Globus pallidus (tissue), 1 donor: ENCODE measurements at regions not wholly inside any gene's neighbourhood (a gene's known extent, or its start where the extent isn't known, plus 50 kb on each side); places are given as distances from the start of the nearest gene placed in this dataset.
A peak's percentile ranks its signal among the peaks of the same experiment; 100 is the strongest.

Experiments
- DNase-seq: peaks from one replicate; pipeline ENCODE4 v3.0.0-alpha.2; 2015; ENCODE audit warnings: low spot score

DNA sequence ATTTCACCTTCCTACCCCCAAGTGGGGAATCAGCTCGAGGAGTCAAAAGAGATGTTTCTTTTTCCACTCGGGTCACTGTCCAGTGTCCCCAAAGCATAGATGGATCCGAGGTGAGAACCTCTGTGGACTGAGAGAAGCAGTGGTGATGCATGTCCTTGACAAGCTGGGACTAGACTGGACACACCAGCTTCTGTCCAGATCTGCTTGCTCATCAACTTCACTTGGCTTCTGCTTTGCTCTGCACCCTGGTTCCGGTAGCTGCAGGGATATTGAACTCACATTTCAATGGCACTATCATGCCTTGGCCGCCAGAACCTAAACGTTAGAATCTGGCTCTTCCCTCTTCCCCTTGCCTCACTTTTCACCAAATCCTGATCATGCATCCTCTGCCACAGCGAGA lies 50.3 kb upstream of the CXCL12 start:
- DNase-seq: peak; percentile 20

DNA sequence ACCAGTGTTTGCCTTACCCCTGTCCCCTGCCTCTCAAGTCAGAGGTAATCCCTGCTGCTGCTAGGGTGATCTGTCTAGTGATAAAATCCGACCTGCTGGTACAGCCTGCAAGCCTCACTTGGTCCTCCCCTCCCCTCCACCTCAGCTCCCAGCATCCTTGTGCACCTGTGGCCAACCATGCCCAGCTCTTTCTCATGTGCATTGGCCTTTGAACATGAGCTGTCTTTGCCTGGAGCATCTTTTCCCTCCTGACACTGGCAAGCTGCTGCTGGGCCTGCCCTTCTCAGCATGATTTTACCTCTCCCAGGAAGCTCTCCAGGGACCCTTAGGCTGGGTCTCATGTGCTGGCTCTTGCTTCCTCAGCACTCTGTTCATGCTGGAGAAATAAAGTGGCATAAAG lies 51.3 kb upstream of the CXCL12 start:
- no peak for DNase-seq

DNA sequence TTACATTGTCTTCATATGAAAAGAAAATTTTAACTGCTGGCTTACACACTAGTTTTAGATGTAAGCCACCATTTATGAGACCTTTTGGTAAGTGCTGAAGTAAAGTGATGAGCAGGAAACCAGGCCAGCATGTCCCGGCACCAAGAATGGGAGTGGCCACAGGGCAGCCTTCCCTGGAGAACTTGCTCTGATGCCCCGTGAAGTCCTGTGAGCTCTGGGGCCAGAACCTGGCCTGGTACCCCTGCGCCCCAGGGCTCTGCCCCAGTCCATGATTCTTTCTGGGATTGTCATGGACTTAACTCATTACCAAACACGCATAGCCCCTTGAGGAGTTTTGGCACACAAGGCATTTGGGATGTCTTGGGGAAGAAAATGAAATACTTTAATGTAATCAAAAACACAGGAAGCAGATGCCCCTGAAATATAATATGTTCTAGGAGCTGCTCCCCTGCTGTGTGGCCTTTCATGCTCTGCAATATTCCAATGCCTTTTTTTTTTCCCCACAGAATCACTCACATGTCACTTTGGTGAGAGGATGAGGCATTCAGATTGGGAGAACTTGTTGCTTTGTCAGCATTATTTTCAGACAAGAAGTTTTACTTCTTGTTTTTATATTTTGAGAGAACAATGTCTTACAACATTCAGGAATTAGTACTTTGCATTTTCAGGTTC lies 53.1 kb upstream of the CXCL12 start:
- no peak for DNase-seq

- DNase-seq: no peak
Measured at GRCh38 chr10:44439239-44439957, 54.5 kb upstream of the CXCL12 start.

GRCh38 chr10:44439958-44440244 lies 55.0 kb upstream of the CXCL12 start:
- no peak for DNase-seq

- no peak for DNase-seq
Measured at GRCh38 chr10:44457259-44457658, 72.4 kb upstream of the CXCL12 start.

GRCh38 chr10:44458671-44459413 lies 73.9 kb upstream of the CXCL12 start:
- no peak for DNase-seq

GRCh38 chr10:44459671-44460070 lies 74.8 kb upstream of the CXCL12 start:
- DNase-seq: no peak

GRCh38 chr10:44460416-44460815 lies 75.5 kb upstream of the CXCL12 start:
- DNase-seq: no peak

DNA sequence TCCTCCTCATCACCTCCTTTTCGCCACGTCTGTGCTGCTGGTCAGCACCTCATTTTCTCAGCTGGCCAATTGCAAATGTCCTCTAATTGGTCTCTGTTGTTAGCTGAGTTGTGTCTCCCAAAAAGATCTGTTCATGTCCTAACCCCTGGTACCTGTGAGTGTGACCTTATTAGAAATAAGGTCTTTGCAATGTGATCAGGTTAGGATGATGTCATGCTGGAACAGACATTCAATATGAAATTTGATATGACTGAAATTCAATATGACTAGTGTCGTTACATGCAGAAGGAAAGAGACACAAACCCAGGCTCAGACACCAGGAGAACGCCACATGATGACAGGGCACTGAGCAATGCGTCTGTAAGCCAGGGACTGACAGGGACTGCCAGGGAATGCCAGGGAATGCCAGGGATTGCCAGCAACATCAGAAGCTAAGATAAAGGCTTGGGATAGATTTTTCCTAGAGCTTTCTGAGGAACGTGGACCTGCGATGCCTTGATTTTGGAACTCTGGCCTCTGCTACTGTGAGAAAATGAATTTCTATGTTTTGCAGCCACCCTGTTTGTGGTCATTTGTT lies 77.5 kb upstream of the CXCL12 start:
- no peak for DNase-seq

- DNase-seq: no peak
Measured at GRCh38 chr10:44463511-44464121, 78.7 kb upstream of the CXCL12 start.

DNA sequence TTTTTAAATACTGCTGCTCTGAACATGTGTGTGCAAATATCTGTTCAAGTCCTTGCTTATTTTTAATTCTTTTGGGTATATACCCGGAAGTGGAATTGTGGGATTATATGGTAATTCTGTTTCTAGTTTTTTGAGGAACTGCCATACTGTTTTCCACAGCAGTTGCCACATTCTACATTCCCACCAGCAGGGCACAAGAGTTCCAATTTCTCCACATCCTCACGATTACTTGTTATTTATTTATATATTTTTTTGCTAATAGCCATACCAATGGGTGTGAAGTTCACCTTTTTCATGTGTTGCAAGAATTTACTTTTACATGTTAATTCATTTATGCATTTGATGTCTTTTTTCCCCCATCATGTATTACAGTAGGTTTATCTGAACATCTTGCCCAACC lies 79.6 kb upstream of the CXCL12 start:
- no peak for DNase-seq

DNA sequence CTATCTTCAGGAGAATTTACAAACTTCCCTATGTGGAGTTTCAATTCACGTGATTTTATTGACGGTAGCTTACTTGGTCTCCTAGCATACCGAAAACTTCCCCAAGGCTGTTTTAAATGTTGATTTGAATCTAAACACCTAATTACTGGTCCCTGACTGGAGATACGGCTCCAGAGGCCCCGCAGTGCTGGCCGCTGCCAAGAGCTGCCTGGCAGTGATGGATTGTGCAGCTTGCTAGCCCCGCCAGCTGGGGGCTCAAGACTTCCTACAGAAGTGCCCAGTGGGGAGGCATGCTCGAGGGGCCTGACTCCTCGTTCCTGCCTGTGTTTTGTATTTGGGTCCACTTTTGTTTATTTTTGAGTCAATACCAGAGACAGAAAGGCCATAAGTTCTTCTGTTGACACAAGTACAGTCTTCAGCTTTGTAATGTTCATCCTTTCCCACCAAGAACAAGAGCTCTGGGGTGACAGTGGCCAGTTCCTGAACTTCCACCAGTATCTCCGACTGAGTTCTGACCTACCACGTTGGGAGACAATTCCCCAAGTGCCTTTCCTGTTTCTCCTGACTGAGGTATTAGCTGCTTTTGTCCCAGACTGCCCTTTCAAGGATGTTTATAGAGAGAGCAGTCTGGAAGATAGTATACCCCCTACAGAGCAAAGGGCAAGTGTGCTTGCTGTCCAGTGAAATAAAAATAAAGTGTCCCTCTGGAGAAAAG lies 80.7 kb upstream of the CXCL12 start:
- DNase-seq: no peak

DNA sequence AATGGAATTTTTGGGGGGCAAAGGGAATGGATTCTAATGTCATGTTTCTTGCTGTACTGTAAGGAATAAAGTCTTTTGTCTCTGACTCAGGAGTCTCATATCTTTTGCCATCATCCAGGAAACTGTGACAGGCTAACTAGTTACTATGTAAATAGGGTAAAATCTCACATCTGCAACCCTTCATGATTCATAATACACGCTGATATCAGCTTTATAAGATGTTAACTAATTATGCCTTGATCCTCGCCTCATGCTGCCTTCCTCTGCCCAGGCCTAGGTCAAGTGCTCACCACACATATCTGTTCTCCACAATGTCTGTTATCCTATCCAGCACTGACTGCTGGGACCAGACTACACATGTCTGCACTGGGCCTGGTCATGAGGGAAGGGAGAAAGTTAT lies 81.3 kb upstream of the CXCL12 start:
- DNase-seq: no peak

GRCh38 chr10:44467090-44467489 lies 82.2 kb upstream of the CXCL12 start:
- DNase-seq: no peak

GRCh38 chr10:44467900-44468299 lies 83.0 kb upstream of the CXCL12 start:
- no peak for DNase-seq

- DNase-seq: no peak
Measured at GRCh38 chr10:44468525-44468924, 83.6 kb upstream of the CXCL12 start.

DNA sequence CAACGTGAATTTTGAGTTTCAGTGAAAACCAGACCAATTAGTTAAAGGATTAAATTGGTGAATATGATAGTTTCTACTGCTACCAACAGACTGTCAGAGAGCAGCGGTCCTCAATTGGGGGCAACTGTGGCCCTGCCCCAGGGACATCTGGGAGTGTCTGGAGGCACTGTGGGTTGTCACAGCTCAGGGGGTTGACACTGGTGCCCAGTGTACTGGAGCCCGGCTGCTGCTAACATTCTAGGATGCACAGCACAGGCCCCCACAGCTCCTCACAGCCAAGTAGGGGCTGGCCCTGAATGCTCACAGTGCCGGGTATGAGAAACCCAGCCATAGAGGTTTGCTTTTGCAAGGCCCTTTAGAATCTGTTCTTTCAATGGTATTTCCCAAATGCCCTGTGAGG lies 84.1 kb upstream of the CXCL12 start:
- no peak for DNase-seq

DNA sequence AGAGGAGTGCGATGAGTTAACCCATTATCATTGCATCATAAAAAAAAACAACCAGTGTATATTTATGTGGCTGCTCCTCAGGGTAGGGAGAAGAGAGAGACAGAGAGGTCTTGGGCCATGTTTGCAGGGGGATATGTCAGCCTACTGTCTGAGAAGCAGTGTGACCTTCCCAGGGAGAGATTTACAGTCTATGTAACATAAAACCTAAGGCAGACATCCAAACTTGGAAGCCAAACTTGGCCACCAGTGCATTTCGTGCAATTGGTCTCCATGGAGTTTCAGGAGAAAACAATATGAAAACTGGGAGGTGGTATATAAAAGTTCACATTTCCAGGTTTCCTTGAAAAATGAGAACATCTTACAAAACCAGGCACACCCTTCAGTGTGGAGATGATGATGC lies 85.9 kb upstream of the CXCL12 start:
- no peak for DNase-seq

DNA sequence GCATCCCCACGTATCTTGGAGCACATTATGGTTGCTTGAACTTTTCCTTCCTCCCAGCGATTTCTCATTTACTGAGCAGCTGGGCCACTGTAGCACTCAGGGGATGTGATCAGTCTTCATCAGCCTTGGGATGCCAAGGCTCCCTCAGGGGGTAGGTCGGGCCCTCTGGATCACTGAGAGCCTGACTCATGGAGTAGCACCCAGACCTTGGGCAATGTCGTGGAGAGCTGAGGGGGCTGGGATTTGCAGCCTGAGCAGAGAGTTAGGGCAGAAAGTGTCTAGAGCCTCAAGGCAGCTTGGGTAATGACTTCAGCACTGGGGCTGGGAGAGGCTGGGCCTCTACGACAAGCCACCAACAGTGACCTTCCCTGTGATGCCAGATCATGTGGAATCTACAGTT lies 86.5 kb upstream of the CXCL12 start:
- DNase-seq: no peak

GRCh38 chr10:44473146-44473545 lies 88.2 kb upstream of the CXCL12 start:
- DNase-seq: no peak
